OCI-LY7 (cell line): ENCODE measurements at regions not wholly inside any gene's neighbourhood (a gene's known extent, or its start where the extent isn't known, plus 50 kb on each side); places are given as distances from the start of the nearest gene placed in this dataset.

Source experiments
- BruUV-seq: library from RNA; stranded (reverse); fragments of 400-500 nt; replicated peaks from 2 replicates; lab custom pipeline; 2021; lab: Mats Ljungman, UMichigan
- CTCF ChIA-PET: fragments of 300-600 bp; sonication (Branson Sonifier 250); formaldehyde crosslinking; loops from one replicate; lab custom pipeline; 2022; ENCODE audit warnings: antibody characterized with exemption; ENCODE audit not compliant: unreplicated experiment; lab: Charles Lee
- POLR2A ChIA-PET: fragments of 300-600 bp; sonication (Branson Sonifier 250); formaldehyde crosslinking; loops from one replicate; lab custom pipeline; 2022; ENCODE audit warnings: antibody characterized with exemption; lab: Charles Lee
- DNase-seq: peaks from one replicate; pipeline ENCODE4 v3.0.0-alpha.2; 2015; ENCODE audit warnings: low spot score
- H2AFZ ChIP-seq: fragments of 200-600 bp; sonication (generic), shearing (Covaris generic); 2 replicates; pipeline ENCODE4 v1.6.1; 2014; ENCODE audit warnings: mild to moderate bottlenecking, antibody characterized with exemption, low read length, moderate library complexity
- H3K27ac ChIP-seq: fragments of 200-600 bp; sonication (generic); 2 replicates; pipeline ENCODE4 v1.5.1; 2014; ENCODE audit warnings: mixed run types, low read depth, mild to moderate bottlenecking, moderate library complexity, low read length, inconsistent platforms; ENCODE audit not compliant: poor library complexity, severe bottlenecking
- H3K36me3 ChIP-seq: fragments of 200-600 bp; sonication (generic); 2 replicates; pipeline ENCODE4 v1.6.1; 2014; ENCODE audit warnings: mild to moderate bottlenecking, antibody characterized with exemption, low read length, moderate library complexity, mixed read lengths; ENCODE audit not compliant: insufficient read depth
- H3K4me1 ChIP-seq: fragments of 200-600 bp; sonication (generic); 2 replicates; pipeline ENCODE4 v1.5.1; 2014; ENCODE audit warnings: mild to moderate bottlenecking, low read length; ENCODE audit not compliant: insufficient read depth, poor library complexity, severe bottlenecking
- H3K4me2 ChIP-seq: fragments of 200-600 bp; sonication (generic); 2 replicates; pipeline ENCODE4 v1.6.1; 2014; ENCODE audit warnings: mild to moderate bottlenecking, low read length
- H3K4me3 ChIP-seq: fragments of 200-600 bp; sonication (generic); 2 replicates; pipeline ENCODE4 v1.5.1; 2014; ENCODE audit warnings: mild to moderate bottlenecking, low read depth, low read length; ENCODE audit not compliant: poor library complexity, severe bottlenecking
- H3K79me2 ChIP-seq: fragments of 200-600 bp; sonication (generic); 2 replicates; pipeline ENCODE4 v1.6.1; 2016; ENCODE audit warnings: low read depth, mild to moderate bottlenecking, low read length, moderate library complexity, mixed read lengths; ENCODE audit not compliant: insufficient read depth
- H3K9me2 ChIP-seq: fragments of 200-600 bp; sonication (generic); 2 replicates; pipeline ENCODE4 v1.6.1; 2016; ENCODE audit warnings: mild to moderate bottlenecking, low read length, mixed read lengths; ENCODE audit not compliant: insufficient read depth
- H3K9me3 ChIP-seq: fragments of 200-600 bp; sonication (generic); 2 replicates; pipeline ENCODE4 v1.6.1; 2014; ENCODE audit warnings: mild to moderate bottlenecking, mixed run types, low read length, mixed read lengths
- H4K20me1 ChIP-seq: fragments of 200-600 bp; sonication (generic); 2 replicates; pipeline ENCODE4 v1.6.1; 2014; ENCODE audit warnings: mild to moderate bottlenecking, antibody characterized with exemption, low read length, moderate library complexity, mixed read lengths; ENCODE audit not compliant: insufficient read depth
- EZH2phosphoT487 ChIP-seq: fragments of 200-600 bp; sonication (generic); IDR thresholded peaks from 2 replicates; pipeline ENCODE4 v1.6.1; 2018; ENCODE audit warnings: low read depth, borderline replicate concordance, mild to moderate bottlenecking, mixed run types, antibody characterized with exemption, low read length, moderate library complexity, mixed read lengths
- intact Hi-C: fragments of 100-400 bp; cut with micrococcal nuclease; formaldehyde crosslinking; loops from one replicate; pipeline ENCODE4 v1.10.0; 2022; ENCODE audit not compliant: unreplicated experiment
- TF ChIP-seq, protein P1 (sequence below): fragments of 200-600 bp; sonication (generic); conservative IDR thresholded peaks from 2 replicates; pipeline ENCODE4 v1.5.1; 2014; ENCODE audit warnings: mild to moderate bottlenecking, antibody characterized with exemption, low read length, moderate library complexity, mixed read lengths

DNA sequence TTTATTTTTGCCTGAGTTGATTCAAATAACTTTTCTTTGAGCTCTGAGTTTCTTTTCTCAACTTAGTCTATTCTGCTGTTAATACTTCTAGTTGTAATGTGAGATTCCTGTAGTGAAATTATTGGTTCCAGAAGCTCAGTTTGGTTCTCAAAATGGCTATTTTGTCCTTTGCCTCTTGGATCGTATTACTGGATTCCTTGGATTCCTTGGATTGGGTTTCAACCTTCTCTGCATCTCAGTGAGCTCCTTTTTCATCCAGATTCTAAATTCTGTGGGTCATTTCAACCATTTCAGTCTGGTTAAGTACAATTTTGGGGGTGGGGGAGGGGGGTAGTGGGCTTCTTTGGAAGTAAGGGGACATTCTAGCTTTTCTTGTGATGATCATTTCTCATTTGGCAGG is 341.1 kb upstream of the CNTN5 start:
- BruUV-seq = no TSS peak
- TF ChIP-seq, protein P1, sequence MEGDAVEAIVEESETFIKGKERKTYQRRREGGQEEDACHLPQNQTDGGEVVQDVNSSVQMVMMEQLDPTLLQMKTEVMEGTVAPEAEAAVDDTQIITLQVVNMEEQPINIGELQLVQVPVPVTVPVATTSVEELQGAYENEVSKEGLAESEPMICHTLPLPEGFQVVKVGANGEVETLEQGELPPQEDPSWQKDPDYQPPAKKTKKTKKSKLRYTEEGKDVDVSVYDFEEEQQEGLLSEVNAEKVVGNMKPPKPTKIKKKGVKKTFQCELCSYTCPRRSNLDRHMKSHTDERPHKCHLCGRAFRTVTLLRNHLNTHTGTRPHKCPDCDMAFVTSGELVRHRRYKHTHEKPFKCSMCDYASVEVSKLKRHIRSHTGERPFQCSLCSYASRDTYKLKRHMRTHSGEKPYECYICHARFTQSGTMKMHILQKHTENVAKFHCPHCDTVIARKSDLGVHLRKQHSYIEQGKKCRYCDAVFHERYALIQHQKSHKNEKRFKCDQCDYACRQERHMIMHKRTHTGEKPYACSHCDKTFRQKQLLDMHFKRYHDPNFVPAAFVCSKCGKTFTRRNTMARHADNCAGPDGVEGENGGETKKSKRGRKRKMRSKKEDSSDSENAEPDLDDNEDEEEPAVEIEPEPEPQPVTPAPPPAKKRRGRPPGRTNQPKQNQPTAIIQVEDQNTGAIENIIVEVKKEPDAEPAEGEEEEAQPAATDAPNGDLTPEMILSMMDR = no peak
- no peak for TF ChIP-seq EZH2phosphoT487
- Histone ChIP-seq H4K20me1 (no peaks in the 10 kb centered on the region), H3K4me2 (no peak overlapping the region), H3K4me1 (no peaks in the 10 kb centered on the region), H3K36me3 (no peaks in the 10 kb centered on the region), H3K27ac (no peak overlapping the region), H3K4me3 (no peak overlapping the region), H3K9me2 (no peaks in the 10 kb centered on the region), H3K9me3 (peaks cover 9% of the 10 kb centered on the region; the same call in 1 of the 2 replicates), H2AFZ (no peak overlapping the region), H3K79me2 (no peaks in the 10 kb centered on the region)
- ChIA-PET POLR2A (interaction anchor here (0.6 kb wide), 1 partner anchor 10 kb away, joined by 4 read pairs; no protein-coding TSS in a partner anchor), CTCF (no interaction called here)
- intact Hi-C loops = no loop called here
- no peak for DNase-seq

DNA sequence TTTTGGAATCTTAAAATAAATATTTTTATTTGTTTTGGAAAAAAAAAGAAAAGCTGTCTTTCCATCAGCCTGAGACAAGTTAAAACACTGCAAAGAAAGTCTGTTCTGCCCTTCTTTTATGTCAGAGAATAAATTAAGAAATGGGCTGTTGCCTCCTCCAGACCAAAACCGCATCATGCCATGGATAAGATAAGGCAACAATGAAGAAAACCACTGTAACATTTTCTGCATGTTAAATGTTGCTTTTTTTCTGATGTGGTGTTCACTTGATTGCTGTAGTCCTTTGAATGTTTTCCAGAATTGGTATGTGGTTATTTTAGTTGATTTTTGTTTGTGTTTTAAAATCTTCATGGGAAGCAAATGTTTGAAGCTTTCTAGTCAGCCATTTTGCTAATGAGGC is 319.2 kb upstream of the CNTN5 start:
- Histone ChIP-seq H4K20me1 (no peaks in the 10 kb centered on the region), H3K4me3 (no peak overlapping the region), H3K4me2 (no peak overlapping the region), H3K36me3 (no peaks in the 10 kb centered on the region), H3K9me2 (no peaks in the 10 kb centered on the region), H3K9me3 (no peaks in the 10 kb centered on the region; the same call in 1 of the 2 replicates), H2AFZ (no peak overlapping the region), H3K79me2 (no peaks in the 10 kb centered on the region), H3K4me1 (no peaks in the 10 kb centered on the region), H3K27ac (no peak overlapping the region)
- no TSS peak for BruUV-seq
- TF ChIP-seq, protein P1 = no peak
- no peak for TF ChIP-seq EZH2phosphoT487
- no peak for DNase-seq
- intact Hi-C loops = no loop called here
- CTCF ChIA-PET = no interaction called here
- POLR2A ChIA-PET = no interaction called here

DNA sequence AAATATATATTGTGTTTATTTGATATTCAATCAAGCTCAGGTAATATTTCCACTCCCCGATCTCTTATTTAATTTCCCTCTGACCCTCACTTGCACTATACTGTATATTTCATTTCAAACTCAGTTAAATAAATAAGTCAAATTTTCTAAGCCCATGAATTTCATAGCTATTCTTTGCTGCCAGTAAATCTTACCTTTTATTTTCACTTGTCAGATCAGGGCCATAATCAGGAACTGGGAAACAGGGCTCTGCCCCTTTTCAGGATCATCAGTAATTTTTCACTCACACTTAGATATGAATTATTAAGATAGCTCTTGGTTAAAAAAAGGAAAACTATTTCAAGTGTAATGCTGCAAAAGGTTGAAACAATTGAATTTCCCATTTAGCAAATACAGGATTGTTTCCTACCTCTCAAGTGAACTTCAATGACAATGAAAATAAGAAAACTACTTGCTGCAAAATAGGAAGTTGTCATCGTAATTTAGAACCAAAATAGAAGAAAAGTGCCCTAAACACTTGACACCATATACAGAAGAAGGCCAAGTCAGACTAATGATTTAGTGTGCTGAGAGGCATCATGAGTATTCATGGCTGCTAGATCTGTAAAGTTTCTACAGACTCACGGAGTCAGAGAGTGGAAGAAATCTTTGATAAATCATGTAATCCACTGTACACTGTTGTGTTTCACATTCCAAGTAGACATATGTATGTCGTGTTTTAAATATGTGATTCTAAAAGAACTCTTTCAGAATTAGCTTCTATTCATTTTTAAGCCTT is 316.8 kb upstream of the CNTN5 start:
- TF ChIP-seq, protein P1 = no peak
- no peak for TF ChIP-seq EZH2phosphoT487
- Histone ChIP-seq H3K36me3 (no peaks in the 10 kb centered on the region), H2AFZ (no peak overlapping the region), H3K9me3 (no peaks in the 10 kb centered on the region; the same call in 1 of the 2 replicates), H3K4me1 (no peaks in the 10 kb centered on the region), H3K4me3 (no peak overlapping the region), H4K20me1 (no peaks in the 10 kb centered on the region), H3K79me2 (no peaks in the 10 kb centered on the region), H3K27ac (no peak overlapping the region), H3K4me2 (no peak overlapping the region), H3K9me2 (no peaks in the 10 kb centered on the region)
- BruUV-seq = no TSS peak
- intact Hi-C loops = no loop called here
- CTCF ChIA-PET = no interaction called here
- POLR2A ChIA-PET = interaction anchor here (0.6 kb wide), 1 partner anchor 22 kb away, joined by 3 read pairs; no protein-coding TSS in a partner anchor
- DNase-seq = no peak
